H1 (cell line): ENCODE measurements at regions not wholly inside any gene's neighbourhood (a gene's known extent, or its start where the extent isn't known, plus 50 kb on each side); places are given as distances from the start of the nearest gene placed in this dataset.

Experiments used
- CTCF ChIA-PET: fragments of 300-600 bp; sonication (Branson Sonifier 250); formaldehyde crosslinking; loops from one replicate; lab custom pipeline; 2021; ENCODE audit not compliant: partially characterized antibody; lab: Charles Lee
- POLR2A ChIA-PET: fragments of 300-600 bp; sonication (Branson Sonifier 250); formaldehyde crosslinking; loops from one replicate; lab custom pipeline; 2021; ENCODE audit warnings: inconsistent platforms; ENCODE audit not compliant: partially characterized antibody; lab: Charles Lee
- DNase-seq, 2 experiments: peaks; one replicate each; pipeline versions ENCODE4 v3.0.0 to v3.0.0-alpha.2; 2010 to 2022; ENCODE audit warnings: low spot score in 2 of 2, low read depth in 1 of 2, mixed read lengths in 1 of 2
- FAIRE-seq: peaks from 2 replicates; lab custom pipeline; 2011; peaks lifted over from hg19 to GRCh38; lab: Jason Lieb, UNC
- H2AFZ ChIP-seq: 2 replicates; pipeline ENCODE4 v1.8.1; 2012; ENCODE audit warnings: low read length, inconsistent platforms
- H2AK5ac ChIP-seq: 2 replicates; pipeline ENCODE4 v1.6.1; 2013; ENCODE audit warnings: low read depth, low read length
- H2BK120ac ChIP-seq: replicated peaks from 2 replicates; pipeline ENCODE3; 2013; ENCODE audit warnings: low read depth, low read length, inconsistent platforms
- H2BK12ac ChIP-seq: 2 replicates; pipeline ENCODE4 v1.6.1; 2013; ENCODE audit warnings: low read depth, low read length
- H2BK15ac ChIP-seq: 2 replicates; pipeline ENCODE4 v1.6.1; 2013; ENCODE audit warnings: low read length
- H2BK20ac ChIP-seq: 2 replicates; pipeline ENCODE4 v1.6.1; 2013; ENCODE audit warnings: low read length
- H2BK5ac ChIP-seq: 2 replicates; pipeline ENCODE4 v1.6.1; 2013; ENCODE audit warnings: low read depth, low read length
- H3K14ac ChIP-seq: 2 replicates; pipeline ENCODE4 v1.6.1; 2013; ENCODE audit warnings: inconsistent platforms; ENCODE audit not compliant: insufficient read length
- H3K18ac ChIP-seq: 2 replicates; pipeline ENCODE4 v1.6.1; 2013; ENCODE audit warnings: low read length; ENCODE audit errors: extremely low read depth
- H3K23ac ChIP-seq: 2 replicates; pipeline ENCODE4 v1.6.1; 2013; ENCODE audit warnings: inconsistent platforms; ENCODE audit not compliant: insufficient read length
- H3K23me2 ChIP-seq: 2 replicates; pipeline ENCODE4 v1.6.1; 2013; ENCODE audit warnings: low read depth, low read length
- H3K27ac ChIP-seq: 2 replicates; pipeline ENCODE4 v1.6.1; 2011; ENCODE audit warnings: low read depth, low read length, inconsistent platforms
- H3K27me3 ChIP-seq, 4 experiments: replicated peaks in 1 of 4; 1 replicate in 1 of 4; 2 replicates in 3 of 4; pipeline versions ENCODE4 v1.6.1 to v1.8.1; 2011 to 2013; ENCODE audit warnings: low read length in 3 of 4, mild to moderate bottlenecking in 3 of 4, inconsistent platforms in 2 of 4, mixed read lengths in 2 of 4, moderate library complexity in 1 of 4; ENCODE audit not compliant: control insufficient read depth in 3 of 4, insufficient read depth in 3 of 4; ENCODE audit errors: extremely low read depth in 1 of 4
- H3K36me3 ChIP-seq, 4 experiments: 2 replicates each; pipeline versions ENCODE4 v1.6.1 to v1.8.1; 2011 to 2013; ENCODE audit warnings: mild to moderate bottlenecking in 4 of 4, low read length in 3 of 4, moderate library complexity in 2 of 4, control low read depth in 1 of 4, inconsistent platforms in 1 of 4; ENCODE audit not compliant: insufficient read depth in 4 of 4, control insufficient read depth in 2 of 4
- H3K4ac ChIP-seq: replicated peaks from 2 replicates; pipeline ENCODE3; 2013; ENCODE audit warnings: low read length, low read depth, mixed read lengths, inconsistent platforms; ENCODE audit not compliant: insufficient read length
- H3K4me1 ChIP-seq, 4 experiments: replicated peaks in 1 of 4; 1 replicate in 1 of 4; 2 replicates in 3 of 4; pipeline versions ENCODE4 v1.6.1 to v1.8.1; 2011 to 2013; ENCODE audit warnings: low read length in 3 of 4, inconsistent platforms in 2 of 4, mixed read lengths in 1 of 4; ENCODE audit not compliant: insufficient read depth in 4 of 4, control insufficient read depth in 3 of 4
- H3K4me2 ChIP-seq, 2 experiments: 2 replicates each; pipeline versions ENCODE4 v1.6.1 to v1.8.1; 2011 to 2013; ENCODE audit warnings: low read depth in 2 of 2, low read length in 2 of 2, control low read depth in 1 of 2, inconsistent platforms in 1 of 2, mild to moderate bottlenecking in 1 of 2; ENCODE audit not compliant: insufficient read depth in 1 of 2
- H3K4me3 ChIP-seq, 4 experiments: fragments of 200-600, 300-600 bp in 1 of 4; sonication (generic), shearing (Covaris generic), sonication (Bioruptor Twin) in 1 of 4; 2 replicates each; pipeline versions ENCODE4 v1.5.1 to v1.8.1; 2011 to 2016; ENCODE audit warnings: low read length in 4 of 4, low read depth in 3 of 4, control low read depth in 2 of 4, inconsistent platforms in 2 of 4, mild to moderate bottlenecking in 2 of 4, mixed read lengths in 1 of 4, moderate library complexity in 1 of 4; ENCODE audit not compliant: insufficient read depth in 2 of 4; ENCODE audit errors: extremely low read depth in 1 of 4
- H3K56ac ChIP-seq: replicated peaks from 2 replicates; pipeline ENCODE3; 2013; ENCODE audit warnings: low read depth, mild to moderate bottlenecking, mixed read lengths, low read length, inconsistent platforms; ENCODE audit not compliant: insufficient read length
- H3K79me1 ChIP-seq: 2 replicates; pipeline ENCODE4 v1.6.1; 2013; ENCODE audit warnings: low read depth, low read length, control low read depth
- H3K79me2 ChIP-seq, 2 experiments: 2 replicates each; pipeline versions ENCODE4 v1.6.1 to v1.8.1; 2012 to 2013; ENCODE audit warnings: low read length in 2 of 2, mild to moderate bottlenecking in 2 of 2, inconsistent platforms in 1 of 2; ENCODE audit not compliant: insufficient read depth in 2 of 2, control insufficient read depth in 1 of 2
- H3K9ac ChIP-seq, 4 experiments: replicated peaks in 1 of 4; 1 replicate in 1 of 4; 2 replicates in 3 of 4; pipeline versions ENCODE4 v1.6.1 to v1.8.1; 2011 to 2013; ENCODE audit warnings: low read depth in 3 of 4, low read length in 3 of 4, control low read depth in 2 of 4, mild to moderate bottlenecking in 2 of 4, moderate library complexity in 2 of 4, inconsistent platforms in 1 of 4; ENCODE audit errors: extremely low read depth in 1 of 4
- H3K9me3 ChIP-seq, 2 experiments: 2 replicates each; pipeline versions ENCODE4 v1.6.1 to v1.8.1; 2012 to 2013; ENCODE audit warnings: mild to moderate bottlenecking in 2 of 2, moderate library complexity in 2 of 2, control low read depth in 1 of 2, inconsistent platforms in 1 of 2, low read depth in 1 of 2, low read length in 1 of 2, mixed read lengths in 1 of 2; ENCODE audit not compliant: insufficient read depth in 2 of 2
- H4K20me1 ChIP-seq, 2 experiments: replicated peaks in 1 of 2; 2 replicates each; pipeline versions ENCODE3 to v1.8.1; 2011 to 2013; ENCODE audit warnings: inconsistent platforms in 2 of 2, low read length in 2 of 2, mild to moderate bottlenecking in 1 of 2; ENCODE audit not compliant: insufficient read depth in 2 of 2, control insufficient read depth in 1 of 2
- H4K5ac ChIP-seq: 2 replicates; pipeline ENCODE4 v1.6.1; 2013; ENCODE audit warnings: low read length, low read depth, mixed read lengths, inconsistent platforms; ENCODE audit not compliant: insufficient read length
- H4K8ac ChIP-seq: 2 replicates; pipeline ENCODE4 v1.8.0; 2013; ENCODE audit warnings: mild to moderate bottlenecking, moderate library complexity, low read length, inconsistent platforms; ENCODE audit not compliant: insufficient read depth; ENCODE audit errors: extremely low read depth
- H4K91ac ChIP-seq: replicated peaks from 2 replicates; pipeline ENCODE3; 2013; ENCODE audit warnings: low read length, mixed read lengths, inconsistent platforms; ENCODE audit not compliant: insufficient read length
- CBX5 ChIP-seq: fragments of 300-800, 300-1000 bp; sonication (generic); IDR thresholded peaks from 2 replicates; pipeline ENCODE4 v1.7.1; 2016; ENCODE audit warnings: antibody characterized with exemption, low read length, low read depth
- CEBPB ChIP-seq: IDR thresholded peaks from 2 replicates; pipeline ENCODE4 v1.6.1; 2012; ENCODE audit warnings: low read depth, low read length
- CHD2 ChIP-seq: IDR thresholded peaks from 2 replicates; pipeline ENCODE4 v1.6.1; 2012; ENCODE audit warnings: low read length, improper control_type of control experiment
- GTF2F1 ChIP-seq: IDR thresholded peaks from 2 replicates; pipeline ENCODE4 v1.6.1; 2012; ENCODE audit warnings: low read depth, low read length, improper control_type of control experiment, borderline replicate concordance
- HDAC6 ChIP-seq: IDR thresholded peaks from one replicate; pipeline ENCODE4 v1.7.1; 2012; ENCODE audit warnings: low read depth, mild to moderate bottlenecking, inconsistent platforms, low read length, moderate library complexity
- NRF1 ChIP-seq: IDR thresholded peaks from 2 replicates; pipeline ENCODE4 v1.6.1; 2011; ENCODE audit warnings: mild to moderate bottlenecking, low read depth, low read length, improper control_type of control experiment
- RAD21 ChIP-seq, 2 experiments: IDR thresholded peaks in 1 of 2; conservative IDR thresholded peaks in 1 of 2; 2 replicates each; pipeline ENCODE4 v1.6.1; 2011; ENCODE audit warnings: low read depth in 2 of 2, low read length in 2 of 2, improper control_type of control experiment in 1 of 2, inconsistent platforms in 1 of 2, mild to moderate bottlenecking in 1 of 2, moderate library complexity in 1 of 2
- RBBP5 ChIP-seq: IDR thresholded peaks from 2 replicates; pipeline ENCODE4 v1.7.1; 2012; ENCODE audit warnings: low read depth, mild to moderate bottlenecking, inconsistent platforms, low read length, moderate library complexity, borderline replicate concordance
- SP1 ChIP-seq: IDR thresholded peaks from 2 replicates; pipeline ENCODE4 v1.6.1; 2011; ENCODE audit warnings: low read depth, low read length
- TCF12 ChIP-seq: IDR thresholded peaks from 2 replicates; pipeline ENCODE4 v1.6.1; 2011; ENCODE audit warnings: low read depth, mild to moderate bottlenecking, low read length
- WGBS, 2 experiments: shearing (Covaris generic) in 1 of 2; methylation state at CpG; one replicate each; pipeline versions ENCODE4 v1.1.6 to v1.1.7; 2013 to 2015; ENCODE audit warnings: low lambda C conversion rate in 2 of 2, mixed read lengths in 2 of 2, inconsistent platforms in 1 of 2, low coverage in 1 of 2, missing lambda C conversion rate in 1 of 2; ENCODE audit not compliant: insufficient replicate concordance in 2 of 2, insufficient coverage in 1 of 2, insufficient read length in 1 of 2; ENCODE audit errors: extremely low coverage in 1 of 2, missing lambda C conversion rate in 1 of 2; 5-methylcytosine and 5-hydroxymethylcytosine counted together

GRCh38 chrY:15968800-15969199 is 1444.5 kb downstream of the NLGN4Y start:
- H3K9ac ChIP-seq: no peak overlapping the region
- POLR2A ChIA-PET: no interaction called here
- H2AK5ac ChIP-seq: no peak overlapping the region

More at GRCh38 chrY:15968800-15969199, 1444.5 kb downstream of the NLGN4Y start:
- Histone ChIP-seq H3K56ac (no peak overlapping the region), H2AFZ (no peak overlapping the region), H3K79me1 (no peaks in the 10 kb centered on the region), H2BK5ac (no peak overlapping the region), H4K20me1 (no peaks in the 10 kb centered on the region), H3K79me2 (no peaks in the 10 kb centered on the region), H3K23ac (no peak overlapping the region), H3K18ac (no peak overlapping the region), H4K5ac (no peak overlapping the region), H3K4me3 (no peak overlapping the region), H3K4me2 (no peak overlapping the region), H2BK12ac (no peak overlapping the region), H3K27me3 (no peaks in the 10 kb centered on the region), H2BK20ac (no peak overlapping the region), H3K14ac (no peak overlapping the region), H3K4ac (no peak overlapping the region), H3K4me1 (no peaks in the 10 kb centered on the region), H4K91ac (no peak overlapping the region), H2BK15ac (no peak overlapping the region), H3K27ac (no peak overlapping the region), H3K36me3 (no peaks in the 10 kb centered on the region), H3K23me2 (no peaks in the 10 kb centered on the region; the same call in 1 of the 2 replicates), H4K8ac (no peak overlapping the region), H2BK120ac (no peak overlapping the region), H3K9me3 (no peaks in the 10 kb centered on the region)
- TF ChIP-seq RAD21 (IDR thresholded peaks at IDR 0.05 in 1 of 2, conservative IDR thresholded peaks at IDR 0.05 in 1 of 2; ENCODE audit: low read depth in 2 of 2, low read length in 2 of 2) (no peak), RBBP5 (no peak), SP1 (no peak), CHD2 (no peak), GTF2F1 (no peak), NRF1 (no peak), CEBPB (no peak), TCF12 (no peak), CBX5 (no peak), HDAC6 (no peak)
- no peak for FAIRE-seq
- 100% methylated on average over 2 of the region's 2 CpGs; no CpG with 5 or more reads in 1 of the 2 experiments for WGBS, 2 experiments
- CTCF ChIA-PET: no interaction called here
- no peak for DNase-seq
